ENCODE measurements at regions not wholly inside any gene's neighbourhood (a gene's known extent, or its start where the extent isn't known, plus 50 kb on each side); places are given as distances from the start of the nearest gene placed in this dataset.

DNA sequence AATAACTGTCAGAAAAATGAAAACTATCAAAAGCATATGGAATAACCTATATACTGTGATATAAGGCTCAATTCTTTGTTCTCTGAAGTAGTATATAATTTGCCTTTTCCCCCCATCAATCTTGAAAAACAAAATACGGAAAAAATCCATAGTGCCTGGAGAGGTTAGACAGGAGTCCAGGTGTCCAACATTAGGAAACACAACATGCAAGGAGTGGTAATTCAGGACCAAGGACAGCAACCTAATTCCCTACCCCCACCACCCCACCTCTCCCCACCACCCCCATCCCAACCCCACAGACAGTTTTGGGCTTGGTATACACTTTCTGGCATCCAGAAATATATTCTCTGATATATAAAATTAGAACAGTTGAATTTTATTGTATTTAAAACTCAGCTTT lies 55.1 kb upstream of the SLC25A26 start:
- TF ChIP-seq, protein P1, sequence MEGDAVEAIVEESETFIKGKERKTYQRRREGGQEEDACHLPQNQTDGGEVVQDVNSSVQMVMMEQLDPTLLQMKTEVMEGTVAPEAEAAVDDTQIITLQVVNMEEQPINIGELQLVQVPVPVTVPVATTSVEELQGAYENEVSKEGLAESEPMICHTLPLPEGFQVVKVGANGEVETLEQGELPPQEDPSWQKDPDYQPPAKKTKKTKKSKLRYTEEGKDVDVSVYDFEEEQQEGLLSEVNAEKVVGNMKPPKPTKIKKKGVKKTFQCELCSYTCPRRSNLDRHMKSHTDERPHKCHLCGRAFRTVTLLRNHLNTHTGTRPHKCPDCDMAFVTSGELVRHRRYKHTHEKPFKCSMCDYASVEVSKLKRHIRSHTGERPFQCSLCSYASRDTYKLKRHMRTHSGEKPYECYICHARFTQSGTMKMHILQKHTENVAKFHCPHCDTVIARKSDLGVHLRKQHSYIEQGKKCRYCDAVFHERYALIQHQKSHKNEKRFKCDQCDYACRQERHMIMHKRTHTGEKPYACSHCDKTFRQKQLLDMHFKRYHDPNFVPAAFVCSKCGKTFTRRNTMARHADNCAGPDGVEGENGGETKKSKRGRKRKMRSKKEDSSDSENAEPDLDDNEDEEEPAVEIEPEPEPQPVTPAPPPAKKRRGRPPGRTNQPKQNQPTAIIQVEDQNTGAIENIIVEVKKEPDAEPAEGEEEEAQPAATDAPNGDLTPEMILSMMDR (IDR thresholded peaks at IDR 0.05; ENCODE audit: low read length): no peak
- TF ChIP-seq EZH2phosphoT487 (IDR thresholded peaks at IDR 0.05; ENCODE audit: low read length): no peak
- TF ChIP-seq EZH2 (optimal IDR thresholded peaks at IDR 0.05; ENCODE audit: low read depth, low read length): no peak
- no peaks in the 10 kb centered on the region for H3K36me3 ChIP-seq (replicated peaks; ENCODE audit: insufficient read depth, low read length)
- DNase-seq: no peak
- H3K4me2 ChIP-seq (ENCODE audit: low read depth, low read length): no peak overlapping the region
- no peaks in the 10 kb centered on the region for H3K79me2 ChIP-seq (ENCODE audit: low read length)
- H3K27me3 ChIP-seq (replicated peaks; ENCODE audit: insufficient read depth, low read length): no peaks in the 10 kb centered on the region
- H3K9ac ChIP-seq (ENCODE audit: low read length): no peak overlapping the region
- H3K27ac ChIP-seq (ENCODE audit: low read length): no peak overlapping the region
- no peak overlapping the region for H3K4me3 ChIP-seq (ENCODE audit: low read length)
- H3F3A ChIP-seq (ENCODE audit: insufficient read depth, low read length): no peaks in the 10 kb centered on the region
- H3K4me1 ChIP-seq (ENCODE audit: low read length): no peaks in the 10 kb centered on the region
- no peaks in the 10 kb centered on the region for H3K9me2 ChIP-seq (replicated peaks; ENCODE audit: insufficient read depth, low read length)
- H4K20me1 ChIP-seq (ENCODE audit: insufficient read depth, low read length): no peaks in the 10 kb centered on the region
- H2AFZ ChIP-seq (ENCODE audit: low read length): no peak overlapping the region
- no peaks in the 10 kb centered on the region for H3K9me3 ChIP-seq (replicated peaks; ENCODE audit: insufficient read depth, low read length)

- Histone ChIP-seq H3K9me2 (replicated peaks; ENCODE audit: insufficient read depth, low read length) (no peaks in the 10 kb centered on the region), H3F3A (ENCODE audit: insufficient read depth, low read length) (no peaks in the 10 kb centered on the region), H3K4me1 (ENCODE audit: low read length) (no peaks in the 10 kb centered on the region), H3K79me2 (ENCODE audit: low read length) (no peaks in the 10 kb centered on the region), H3K4me2 (ENCODE audit: low read depth, low read length) (no peak overlapping the region), H3K27ac (ENCODE audit: low read length) (no peak overlapping the region), H2AFZ (ENCODE audit: low read length) (no peak overlapping the region), H3K4me3 (ENCODE audit: low read length) (no peak overlapping the region), H3K9me3 (replicated peaks; ENCODE audit: insufficient read depth, low read length) (no peaks in the 10 kb centered on the region), H4K20me1 (ENCODE audit: insufficient read depth, low read length) (no peaks in the 10 kb centered on the region), H3K36me3 (replicated peaks; ENCODE audit: insufficient read depth, low read length) (no peaks in the 10 kb centered on the region), H3K27me3 (replicated peaks; ENCODE audit: insufficient read depth, low read length) (no peaks in the 10 kb centered on the region), H3K9ac (ENCODE audit: low read length) (no peak overlapping the region)
- TF ChIP-seq EZH2 (optimal IDR thresholded peaks at IDR 0.05; ENCODE audit: low read depth, low read length): no peak
- TF ChIP-seq EZH2phosphoT487 (IDR thresholded peaks at IDR 0.05; ENCODE audit: low read length): no peak
- TF ChIP-seq, protein P1 (IDR thresholded peaks at IDR 0.05; ENCODE audit: low read length): no peak
- no peak for DNase-seq
Measured at GRCh38 chr3:66164155-66164554, 56.6 kb upstream of the SLC25A26 start.

GRCh38 chr3:66163222-66163621 lies 57.6 kb upstream of the SLC25A26 start:
- Histone ChIP-seq H3K79me2 (ENCODE audit: low read length) (no peaks in the 10 kb centered on the region), H3K4me2 (ENCODE audit: low read depth, low read length) (no peak overlapping the region), H2AFZ (ENCODE audit: low read length) (no peak overlapping the region), H3K27me3 (replicated peaks; ENCODE audit: insufficient read depth, low read length) (no peaks in the 10 kb centered on the region), H3K9ac (ENCODE audit: low read length) (no peak overlapping the region), H3F3A (ENCODE audit: insufficient read depth, low read length) (no peaks in the 10 kb centered on the region), H4K20me1 (ENCODE audit: insufficient read depth, low read length) (no peaks in the 10 kb centered on the region), H3K36me3 (replicated peaks; ENCODE audit: insufficient read depth, low read length) (no peaks in the 10 kb centered on the region), H3K4me1 (ENCODE audit: low read length) (no peaks in the 10 kb centered on the region), H3K27ac (ENCODE audit: low read length) (no peak overlapping the region), H3K9me3 (replicated peaks; ENCODE audit: insufficient read depth, low read length) (no peaks in the 10 kb centered on the region), H3K4me3 (ENCODE audit: low read length) (no peak overlapping the region), H3K9me2 (replicated peaks; ENCODE audit: insufficient read depth, low read length) (no peaks in the 10 kb centered on the region)
- TF ChIP-seq EZH2 (optimal IDR thresholded peaks at IDR 0.05; ENCODE audit: low read depth, low read length) (no peak), EZH2phosphoT487 (IDR thresholded peaks at IDR 0.05; ENCODE audit: low read length) (no peak)
- TF ChIP-seq, protein P1 (IDR thresholded peaks at IDR 0.05; ENCODE audit: low read length): no peak
- DNase-seq: no peak
